Activated CD8-positive, alpha-beta T cell treated with anti-CD3 and anti-CD28 coated beads for 36 hours (primary cell): ENCODE measurements at regions not wholly inside any gene's neighbourhood (a gene's known extent, or its start where the extent isn't known, plus 50 kb on each side); places are given as distances from the start of the nearest gene placed in this dataset.
"Not testable (repeated sequence)": the region's sequence is repeated elsewhere in the genome, so short reads cannot be mapped to it uniquely, and the experiment has no call there.

Experiments
- ATAC-seq: fragments of 200-7000 bp; cut with Tn5 transposase; one replicate; pipeline ENCODE4 v1.10.0; 2021; ENCODE audit warnings: mild to moderate bottlenecking, moderate library complexity
- CTCF ChIA-PET: fragments of 350-600 bp; sonication (Branson Sonifier 250); formaldehyde crosslinking; loops from one replicate; lab custom pipeline; 2021; ENCODE audit warnings: antibody characterized with exemption; lab: Charles Lee
- POLR2A ChIA-PET: fragments of 350-600 bp; sonication (Branson Sonifier 250); formaldehyde crosslinking; loops from one replicate; lab custom pipeline; 2021; ENCODE audit warnings: antibody characterized with exemption; lab: Charles Lee
- DNase-seq: peaks from one replicate; pipeline ENCODE4 v3.0.0-alpha.2; 2020
- H3K27ac Mint-ChIP-seq: one replicate; pipeline ENCODE4 v1.8.0; 2021; ENCODE audit warnings: mild to moderate bottlenecking, mixed read lengths
- H3K27me3 Mint-ChIP-seq: one replicate; pipeline ENCODE4 v1.8.0; 2021; ENCODE audit warnings: mixed read lengths
- H3K36me3 Mint-ChIP-seq: one replicate; pipeline ENCODE4 v1.8.0; 2021; ENCODE audit warnings: low read depth, mixed read lengths
- H3K4me1 Mint-ChIP-seq: one replicate; pipeline ENCODE4 v1.8.0; 2021; ENCODE audit warnings: low read depth, mixed read lengths
- H3K4me3 Mint-ChIP-seq: one replicate; pipeline ENCODE4 v1.8.0; 2021; ENCODE audit warnings: mild to moderate bottlenecking, moderate library complexity, mixed read lengths
- H3K9me3 Mint-ChIP-seq: one replicate; pipeline ENCODE4 v1.8.0; 2021; ENCODE audit warnings: mixed read lengths
- CTCF ChIP-seq: fragments of 200-600 bp; IDR thresholded peaks from one replicate; pipeline ENCODE4 v1.8.0; 2022; ENCODE audit warnings: antibody characterized with exemption, mild to moderate bottlenecking
- intact Hi-C: fragments of 100-400 bp; cut with micrococcal nuclease; formaldehyde crosslinking; loops from one replicate; pipeline ENCODE4 v1.10.0; 2022

GRCh38 chr3:74978684-74979083 is 364.2 kb upstream of the CNTN3 start:
- H3K4me3 Mint-ChIP-seq: no peak overlapping the region
- H3K36me3 Mint-ChIP-seq: no peaks in the 10 kb centered on the region
- TF ChIP-seq CTCF: no peak
- intact Hi-C loops: no loop called here
- H3K27ac Mint-ChIP-seq: no peak overlapping the region
- H3K4me1 Mint-ChIP-seq: no peaks in the 10 kb centered on the region
- ATAC-seq (no peak), DNase-seq (no peak)
- no peaks in the 10 kb centered on the region for H3K27me3 Mint-ChIP-seq
- peaks cover 5% of the 10 kb centered on the region for H3K9me3 Mint-ChIP-seq
- POLR2A ChIA-PET: no interaction called here
- CTCF ChIA-PET: no interaction called here

- H3K9me3 Mint-ChIP-seq, ATAC-seq, H3K4me3 Mint-ChIP-seq, H3K36me3 Mint-ChIP-seq, POLR2A ChIA-PET, H3K4me1 Mint-ChIP-seq, CTCF ChIA-PET, H3K27ac Mint-ChIP-seq, H3K27me3 Mint-ChIP-seq, intact Hi-C loops, DNase-seq: not testable (repeated sequence)
Measured at GRCh38 chr3:74985028-74985904, 370.8 kb upstream of the CNTN3 start.

- ChIA-PET CTCF (no interaction called here), POLR2A (no interaction called here)
- no peak for ATAC-seq
- H3K27me3 Mint-ChIP-seq: no peaks in the 10 kb centered on the region
- no peaks in the 10 kb centered on the region for H3K4me1 Mint-ChIP-seq
- no peak overlapping the region for H3K4me3 Mint-ChIP-seq
- H3K27ac Mint-ChIP-seq: no peak overlapping the region
- H3K36me3 Mint-ChIP-seq: no peaks in the 10 kb centered on the region
- no peak for TF ChIP-seq CTCF
- intact Hi-C loops: no loop called here
- H3K9me3 Mint-ChIP-seq: peaks cover 4% of the 10 kb centered on the region
- no peak for DNase-seq
Measured at GRCh38 chr3:74988095-74988494, 373.6 kb upstream of the CNTN3 start.

GRCh38 chr3:74992898-74993297 is 378.4 kb upstream of the CNTN3 start:
- intact Hi-C loops: no loop called here
- no peak for ATAC-seq
- Mint-ChIP-seq H3K9me3 (peaks cover 4% of the 10 kb centered on the region), H3K4me1 (no peaks in the 10 kb centered on the region), H3K36me3 (no peaks in the 10 kb centered on the region), H3K27ac (no peak overlapping the region), H3K27me3 (no peaks in the 10 kb centered on the region), H3K4me3 (no peak overlapping the region)
- ChIA-PET POLR2A (no interaction called here), CTCF (no interaction called here)
- TF ChIP-seq CTCF: no peak
- no peak for DNase-seq

GRCh38 chr3:75001330-75001729 is 386.9 kb upstream of the CNTN3 start:
- DNase-seq (no peak), ATAC-seq (no peak)
- ChIA-PET POLR2A (no interaction called here), CTCF (no interaction called here)
- no peak overlapping the region for H3K4me3 Mint-ChIP-seq
- TF ChIP-seq CTCF: peak; percentile 16
- no peak overlapping the region for H3K27ac Mint-ChIP-seq
- intact Hi-C loops: no loop called here
- no peaks in the 10 kb centered on the region for H3K36me3 Mint-ChIP-seq
- no peaks in the 10 kb centered on the region for H3K27me3 Mint-ChIP-seq
- H3K4me1 Mint-ChIP-seq: no peaks in the 10 kb centered on the region
- H3K9me3 Mint-ChIP-seq: peaks cover 6% of the 10 kb centered on the region
